HG03439 (cell line): ENCODE measurements at regions not wholly inside any gene's neighbourhood (a gene's known extent, or its start where the extent isn't known, plus 50 kb on each side); places are given as distances from the start of the nearest gene placed in this dataset.
"Not testable (repeated sequence)": the region's sequence is repeated elsewhere in the genome, so short reads cannot be mapped to it uniquely, and the experiment has no call there.

Experiments
- ATAC-seq: cut with Tn5 transposase; IDR thresholded peaks from one replicate; pipeline ENCODE4 v1.9.1; 2021; ENCODE audit warnings: mild to moderate bottlenecking, moderate library complexity; ENCODE audit not compliant: unreplicated experiment

DNA sequence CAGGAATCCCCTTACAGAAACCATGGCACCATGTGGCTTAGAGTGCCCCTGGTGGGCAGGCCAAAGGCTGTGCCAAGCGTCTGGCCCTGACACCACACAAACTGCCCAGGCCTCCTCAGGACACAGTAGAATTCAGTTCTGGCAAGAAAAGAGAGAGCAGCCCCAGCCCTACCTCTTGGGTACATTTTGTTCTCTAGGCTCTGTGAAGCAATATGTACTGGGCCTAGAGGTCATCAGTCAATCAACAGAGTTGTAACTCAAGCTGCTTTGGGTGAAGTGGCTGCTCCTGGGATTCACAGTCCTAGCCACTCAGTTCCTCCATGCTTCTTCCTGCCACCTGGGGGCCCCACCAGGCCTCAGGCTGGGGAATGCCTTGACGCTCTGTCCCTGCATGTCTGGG is 158.1 kb upstream of the MAMLD1 start:
- no peak for ATAC-seq

GRCh38 chrX:150207733-150208132 is 155.4 kb upstream of the MAMLD1 start:
- no peak for ATAC-seq

DNA sequence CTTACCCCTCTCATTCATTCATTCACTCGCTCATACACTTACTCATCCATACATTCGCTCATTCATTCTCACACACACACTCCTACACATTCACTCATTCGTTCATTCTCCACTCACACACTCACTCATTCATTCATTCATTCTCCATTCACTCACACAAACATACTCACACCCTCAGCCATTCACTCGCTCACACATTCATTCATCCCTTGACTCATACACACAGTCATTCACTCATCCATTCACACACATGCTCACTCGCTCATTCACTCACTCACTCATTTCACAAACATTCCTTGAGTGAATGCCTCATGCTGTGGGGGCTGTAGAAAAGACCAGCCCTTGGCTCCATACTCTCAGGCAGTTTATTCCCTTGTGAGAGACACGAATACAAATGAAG is 151.1 kb upstream of the MAMLD1 start:
- ATAC-seq = no peak

DNA sequence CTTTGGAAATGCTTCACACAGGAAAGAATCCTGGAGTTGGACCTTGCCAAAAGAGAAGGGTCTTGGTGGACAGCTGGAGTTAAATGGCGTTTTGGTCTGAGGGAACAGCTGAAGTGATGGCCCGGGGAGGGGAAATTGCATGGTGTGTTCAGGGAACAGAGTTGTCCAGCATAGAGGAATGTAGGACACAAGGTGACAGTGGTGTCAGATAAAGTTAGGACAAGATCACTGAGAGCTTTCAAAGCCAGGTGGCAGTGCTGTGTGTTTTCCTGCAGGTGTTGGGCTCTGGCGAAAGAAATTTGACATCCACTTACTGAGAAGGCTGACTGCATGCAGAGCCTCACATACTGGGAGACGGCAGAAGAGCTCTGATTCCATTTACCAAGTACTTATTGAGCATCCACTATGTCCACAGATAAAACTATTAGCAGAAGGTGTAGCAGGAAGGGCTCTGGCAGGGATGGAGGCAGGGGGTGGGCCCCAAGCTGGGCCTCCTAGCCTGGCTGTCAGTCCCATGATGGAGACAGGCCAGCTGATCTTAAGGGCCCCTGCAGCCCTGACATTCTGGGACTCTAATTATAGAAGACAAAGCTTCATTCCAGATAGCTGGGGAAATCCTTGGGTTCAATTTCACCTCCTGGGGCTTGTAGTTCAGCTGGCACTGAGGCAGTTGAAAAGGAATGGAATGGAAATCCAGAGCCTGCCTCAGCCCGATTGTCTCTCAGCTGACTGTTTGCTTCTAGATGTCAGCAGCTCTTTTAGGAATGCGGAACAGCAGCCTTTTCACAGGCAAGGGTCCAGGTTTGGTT is 150.2 kb upstream of the MAMLD1 start:
- no peak for ATAC-seq

GRCh38 chrX:150213481-150214030 is 149.6 kb upstream of the MAMLD1 start:
- no peak for ATAC-seq

GRCh38 chrX:150216000-150216399 is 147.1 kb upstream of the MAMLD1 start:
- not testable (repeated sequence) for ATAC-seq

DNA sequence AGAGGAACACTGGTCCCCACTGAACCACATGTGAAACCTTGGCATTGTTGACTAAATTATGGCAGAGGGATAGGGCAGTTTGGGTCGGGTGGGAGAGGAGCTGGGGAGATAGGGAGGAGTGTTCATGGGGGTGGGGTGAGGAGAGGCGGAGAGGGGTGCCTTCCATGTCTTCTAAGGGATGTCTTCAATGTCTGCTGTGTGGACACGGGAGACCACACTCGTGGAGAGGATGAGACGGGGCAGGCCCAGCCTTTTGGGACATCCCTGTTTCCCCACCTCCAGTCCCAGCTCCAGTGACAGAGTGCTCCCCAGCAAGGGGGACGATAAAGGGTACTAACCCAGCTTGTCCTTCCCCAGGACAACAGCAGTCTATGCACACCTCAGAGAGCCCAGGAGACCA is 146.4 kb upstream of the MAMLD1 start:
- ATAC-seq = no peak

DNA sequence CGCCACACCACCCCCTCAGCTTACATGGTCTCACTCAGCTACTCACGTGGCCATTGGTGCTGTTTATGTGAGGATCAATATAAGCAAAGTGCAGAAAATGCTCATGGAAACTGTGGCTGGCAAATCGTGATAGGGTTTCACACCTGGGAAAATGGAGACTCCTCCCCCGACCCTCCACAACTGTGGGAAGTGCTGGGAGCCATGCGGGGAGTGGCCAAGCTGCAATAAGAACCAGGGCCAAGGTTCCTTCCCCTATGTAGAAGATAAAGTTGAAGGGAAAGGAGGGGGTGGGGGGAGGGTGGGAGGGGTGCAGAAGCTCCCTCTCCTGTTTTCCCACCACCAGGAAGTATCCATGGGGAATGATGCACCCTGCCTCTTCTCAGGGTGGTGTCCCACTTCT is 145.5 kb upstream of the MAMLD1 start:
- no peak for ATAC-seq

DNA sequence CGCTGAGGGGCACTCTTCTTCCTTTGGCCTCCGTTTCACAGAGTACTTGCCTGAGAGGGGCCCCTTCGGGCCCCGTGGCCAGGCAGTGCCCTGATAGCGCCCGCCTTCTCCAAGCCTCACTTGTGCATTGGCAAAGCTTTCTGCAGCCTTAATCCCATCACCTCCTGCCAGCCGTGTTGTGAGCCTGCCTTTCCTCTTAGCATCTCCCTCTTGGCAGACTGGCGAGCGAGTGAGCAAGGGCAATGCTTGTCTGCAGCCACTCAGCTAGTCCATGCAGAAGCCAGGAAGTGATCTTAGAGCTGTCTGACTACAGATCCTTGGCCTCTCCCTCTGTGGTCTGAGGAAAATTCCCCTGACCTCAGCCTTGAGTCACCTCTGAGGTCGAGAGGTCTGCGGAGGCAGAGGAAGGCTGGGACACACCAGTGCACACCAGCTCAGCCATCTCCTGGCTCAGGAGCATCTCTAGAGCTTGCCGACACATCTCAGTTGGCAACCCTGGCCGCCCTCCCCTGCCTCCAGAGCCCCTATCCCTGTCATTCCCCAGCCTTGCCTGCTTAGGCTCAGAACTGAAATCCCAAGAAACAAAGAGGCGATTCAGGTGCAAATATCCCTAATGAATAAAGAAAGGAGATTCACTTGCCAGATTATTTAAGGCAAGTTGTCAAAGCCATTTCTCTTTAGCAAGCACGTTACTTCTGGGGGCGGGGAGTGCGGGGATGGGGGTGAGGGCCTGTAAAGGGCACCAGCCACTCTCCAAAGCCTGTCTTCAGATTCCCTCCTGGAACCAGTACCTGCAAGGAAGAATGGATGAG is 143.5 kb upstream of the MAMLD1 start:
- no peak for ATAC-seq

GRCh38 chrX:150223176-150224015 is 139.7 kb upstream of the MAMLD1 start:
- ATAC-seq = no peak

DNA sequence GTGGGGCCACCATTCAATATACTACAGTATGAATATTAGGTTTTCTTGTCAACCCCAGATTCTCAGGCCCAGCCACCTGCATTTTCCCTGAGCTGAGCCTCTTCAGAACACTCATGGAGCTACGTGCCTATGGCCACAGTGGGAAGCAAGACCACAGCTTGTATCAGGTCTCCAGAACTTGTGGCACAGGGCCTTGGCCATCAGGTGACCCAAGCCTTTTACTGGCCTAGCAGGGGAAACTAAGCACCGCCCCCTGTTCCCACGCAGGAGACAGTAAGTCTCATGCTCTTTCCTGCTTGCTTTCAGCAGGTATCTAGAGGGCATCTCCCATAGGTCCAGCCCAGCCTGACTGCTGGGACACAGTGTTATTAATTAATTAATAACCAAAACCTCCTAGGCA is 138.4 kb upstream of the MAMLD1 start:
- no peak for ATAC-seq

DNA sequence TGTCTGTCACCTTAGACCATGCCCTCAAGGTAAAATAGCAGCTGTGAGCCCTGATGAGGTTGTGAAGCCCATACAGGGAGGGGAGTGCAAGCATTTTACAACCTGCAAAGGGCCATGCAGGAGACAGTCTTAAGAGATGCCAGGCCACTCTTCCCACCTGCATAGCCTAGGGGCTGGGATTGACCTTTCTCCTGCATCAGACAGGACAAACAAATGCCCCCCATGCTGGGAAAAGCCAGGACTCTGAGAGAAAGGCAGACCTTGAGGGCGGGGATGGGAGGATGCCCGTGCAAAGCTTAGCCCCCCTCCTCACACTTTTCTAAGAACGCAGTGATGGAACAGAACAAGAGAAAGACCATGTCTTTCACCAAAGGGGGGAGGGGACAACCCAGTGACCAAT is 137.9 kb upstream of the MAMLD1 start:
- no peak for ATAC-seq

DNA sequence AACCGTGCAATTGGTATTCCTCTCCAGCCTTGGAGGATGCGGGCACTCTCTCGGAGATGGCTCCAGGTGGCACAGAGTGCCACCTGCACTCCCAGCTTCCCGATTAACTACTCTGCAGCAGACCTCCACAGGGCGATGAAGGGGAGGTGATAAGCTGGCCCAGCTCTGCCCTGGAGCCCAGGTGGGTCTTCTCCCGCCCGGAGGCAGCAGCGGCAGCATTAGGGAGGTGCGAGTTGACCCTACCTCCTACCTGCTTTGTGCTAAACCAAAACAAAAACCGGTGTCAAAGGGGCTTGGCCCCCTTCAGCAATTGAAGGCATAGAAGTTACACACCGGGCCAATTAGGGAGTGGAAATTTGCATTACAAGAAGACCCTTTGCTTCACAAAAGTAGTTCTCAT is 137.4 kb upstream of the MAMLD1 start:
- no peak for ATAC-seq

DNA sequence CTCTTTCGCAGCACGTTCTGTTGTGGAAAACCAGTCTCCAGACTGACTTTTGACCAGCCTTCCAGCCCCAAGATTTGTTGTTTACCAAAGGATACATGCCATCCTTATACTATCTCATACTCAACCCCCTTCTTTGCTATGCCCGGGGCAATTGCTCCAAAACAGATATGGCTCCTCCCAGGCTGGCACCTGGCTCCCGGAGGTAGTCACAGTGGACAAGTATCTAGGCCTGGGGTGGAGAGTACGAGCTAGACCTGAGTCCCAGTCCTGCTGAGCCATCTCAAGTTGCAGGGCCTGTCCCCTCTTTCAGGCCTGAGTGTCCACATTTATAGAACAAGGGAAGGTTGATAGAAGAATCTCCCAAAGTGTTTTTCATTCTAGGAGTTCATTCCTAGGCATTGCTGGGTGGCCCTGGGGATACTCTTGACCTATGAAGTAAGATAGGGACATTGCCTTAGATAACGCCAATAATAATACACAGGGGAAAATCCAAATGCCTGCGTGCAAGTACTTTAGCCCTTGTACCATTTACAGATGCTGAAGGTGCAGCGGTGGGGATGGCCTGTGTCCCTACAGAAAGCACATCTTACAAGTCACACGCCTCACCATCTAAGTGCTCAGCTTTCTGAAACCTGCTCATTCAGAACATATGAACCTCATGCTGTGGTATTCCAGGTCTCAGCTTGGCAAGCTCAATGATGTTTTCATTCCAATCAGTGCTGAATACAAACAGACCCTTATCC is 136.7 kb upstream of the MAMLD1 start:
- no peak for ATAC-seq

DNA sequence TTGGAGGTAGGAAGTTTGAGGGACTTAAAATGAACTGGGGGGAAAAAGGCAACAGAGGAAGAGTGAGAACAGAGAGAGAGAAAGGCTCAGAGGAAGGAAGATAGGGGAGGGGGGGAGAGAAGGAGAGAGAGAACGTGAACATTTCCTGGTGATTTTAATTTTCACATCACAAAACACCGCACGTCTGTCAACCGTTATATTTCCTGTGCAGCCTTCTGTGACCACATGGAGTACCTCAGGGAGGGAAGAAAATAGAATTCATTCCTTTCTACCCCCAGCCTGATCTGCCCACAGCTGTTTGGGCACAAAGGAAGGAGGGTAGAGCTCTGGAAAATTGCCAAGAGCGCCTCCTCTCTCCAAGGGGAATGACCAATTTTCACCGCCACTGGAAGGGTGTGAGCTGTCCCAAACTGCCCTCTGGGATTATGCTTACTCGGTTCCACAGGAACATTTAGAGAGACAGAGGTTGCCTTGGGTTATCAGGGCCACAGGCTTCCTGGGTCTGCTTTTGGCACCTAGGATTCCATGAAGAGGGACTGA is 135.7 kb upstream of the MAMLD1 start:
- ATAC-seq = no peak

DNA sequence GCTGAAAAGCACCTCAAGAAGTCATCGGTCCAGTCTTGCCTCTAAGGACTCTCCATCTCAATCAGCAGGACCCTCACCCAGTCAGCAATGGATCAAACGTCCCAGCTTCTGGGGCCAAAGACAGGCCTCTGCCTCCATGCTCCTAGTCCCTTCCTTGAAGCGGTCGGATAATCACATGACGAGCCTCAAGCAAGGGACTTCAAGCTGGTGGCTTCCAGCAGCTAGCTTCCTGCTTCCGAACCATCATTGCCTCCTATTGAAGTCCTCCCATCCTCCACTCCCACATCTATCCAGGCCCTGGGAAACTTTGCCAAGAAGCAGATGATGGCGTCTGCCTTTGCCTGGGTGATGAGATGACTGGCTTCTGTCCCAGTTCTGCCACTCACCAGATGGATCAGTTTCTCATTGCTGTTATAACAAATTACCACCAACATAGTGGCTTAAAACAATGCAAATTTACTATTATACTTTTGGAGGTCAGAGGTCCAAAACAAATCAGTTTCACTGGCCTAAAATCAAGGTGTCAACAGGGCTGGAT is 135.2 kb upstream of the MAMLD1 start:
- ATAC-seq = no peak

DNA sequence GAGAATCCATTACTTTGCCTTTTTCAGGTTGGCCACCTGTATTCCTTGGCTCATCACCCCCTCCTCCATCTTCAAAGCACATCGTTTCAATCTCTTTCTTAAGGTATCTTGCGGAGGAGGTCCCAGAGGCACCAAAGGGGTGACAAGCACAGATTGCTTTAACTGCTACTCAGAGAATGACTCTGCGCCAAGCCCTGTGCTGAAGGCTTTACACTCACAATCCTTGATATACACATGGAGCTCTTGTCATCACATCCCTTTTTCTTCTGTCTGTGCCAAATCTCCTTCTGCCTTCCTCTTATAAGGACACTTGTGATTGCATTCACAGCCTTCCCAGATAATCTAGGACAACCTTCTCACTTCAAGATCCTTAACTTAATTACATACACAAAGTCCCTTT is 134.7 kb upstream of the MAMLD1 start:
- ATAC-seq = no peak

DNA sequence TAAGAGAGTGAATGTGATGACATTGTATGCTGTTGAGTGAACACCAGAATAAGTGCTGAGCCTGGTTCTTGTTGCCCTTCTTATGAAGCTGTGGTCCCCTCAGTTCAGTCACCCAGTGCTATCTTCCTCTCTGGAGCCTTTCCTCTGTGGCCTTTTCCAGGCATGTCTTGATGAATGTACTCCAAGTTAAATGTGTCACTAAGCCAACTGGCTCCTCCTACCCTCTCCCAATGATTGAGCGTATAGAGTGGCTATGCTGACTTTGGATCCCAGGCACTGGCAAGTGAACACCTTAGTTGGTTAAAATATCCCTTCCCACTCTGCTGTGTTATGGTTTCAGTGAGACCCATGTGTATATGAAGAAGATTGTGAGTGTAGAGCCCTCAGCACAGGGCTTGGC is 134.1 kb upstream of the MAMLD1 start:
- ATAC-seq = no peak

GRCh38 chrX:150229481-150229880 is 133.6 kb upstream of the MAMLD1 start:
- no peak for ATAC-seq

DNA sequence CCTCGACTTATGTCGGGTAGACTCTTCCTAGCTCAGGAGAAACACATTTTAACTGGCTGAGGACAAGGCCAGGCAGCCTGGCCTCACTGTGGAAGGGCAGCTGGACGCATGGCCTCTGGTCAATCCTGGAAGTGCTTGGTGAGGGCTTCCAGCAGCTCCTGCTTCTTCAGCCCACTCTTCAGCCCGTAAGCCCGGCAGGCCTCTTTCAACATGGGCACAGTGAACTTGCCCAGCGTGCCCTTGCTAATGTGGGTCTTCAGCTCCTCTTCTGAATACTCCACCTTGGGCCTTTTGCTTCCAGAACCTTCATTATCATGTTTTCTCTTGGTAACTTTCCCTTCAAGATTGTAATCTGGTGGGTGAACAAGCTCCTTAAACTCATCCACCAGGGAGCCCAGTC is 132.2 kb upstream of the MAMLD1 start:
- ATAC-seq = not testable (repeated sequence)
